GM23338 (cell line): ENCODE measurements at regions not wholly inside any gene's neighbourhood (a gene's known extent, or its start where the extent isn't known, plus 50 kb on each side); places are given as distances from the start of the nearest gene placed in this dataset.

ENCODE experiments used
- CREB1 ChIP-seq: fragments of 250-450 bp; sonication (Bioruptor Pico); IDR thresholded peaks from 2 replicates; pipeline ENCODE4 v1.5.0; 2020; ENCODE audit warnings: low read depth, mild to moderate bottlenecking, moderate library complexity
- CTCF ChIP-seq, 2 experiments: fragments of 200-600 bp in 1 of 2; sonication (generic) in 1 of 2; conservative IDR thresholded peaks; 2 replicates each; pipeline versions ENCODE4 v1.5.1 to v1.6.1; 2016 to 2017; ENCODE audit warnings: antibody characterized with exemption in 2 of 2, low read depth in 2 of 2, mild to moderate bottlenecking in 2 of 2, moderate library complexity in 1 of 2
- ETS1 ChIP-seq: IDR thresholded peaks from 2 replicates; pipeline ENCODE4 v1.6.1; 2016; ENCODE audit warnings: antibody characterized with exemption
- POLR2AphosphoS5 ChIP-seq: IDR thresholded peaks from 2 replicates; pipeline ENCODE4 v1.6.1; 2016; ENCODE audit warnings: antibody characterized with exemption, low read depth

- TF ChIP-seq CREB1, result no peak
- no peak for TF ChIP-seq ETS1
- TF ChIP-seq CTCF (conservative IDR thresholded peaks at IDR 0.05; ENCODE audit: low read depth in 2 of 2), result no peak
- no peak for TF ChIP-seq POLR2AphosphoS5
Measured at GRCh38 chrX:45435481-45435880, 234.8 kb upstream of the DIPK2B start.
